Uterus (tissue), 3 donors: ENCODE measurements at regions not wholly inside any gene's neighbourhood (a gene's known extent, or its start where the extent isn't known, plus 50 kb on each side); places are given as distances from the start of the nearest gene placed in this dataset.
"Not testable (repeated sequence)": the region's sequence is repeated elsewhere in the genome, so short reads cannot be mapped to it uniquely, and the experiment has no call there.

Source experiments
- DNase-seq, 2 donors: peaks; one replicate each; pipeline ENCODE4 v3.0.0-alpha.2; 2019 to 2020
- H3K27ac ChIP-seq, 2 donors: fragments of 200-600 bp; sonication (generic); 1 replicate in 1 of 2; 2 replicates in 1 of 2; pipeline ENCODE4 v1.5.1; 2016 to 2018
- H3K27me3 ChIP-seq, 2 donors: fragments of 200-600 bp; sonication (generic); one replicate each; pipeline ENCODE4 v1.5.1; 2018 to 2019; ENCODE audit warnings: control low read depth in 1 of 2
- H3K36me3 ChIP-seq, 2 donors: fragments of 200-600 bp; sonication (generic); one replicate each; pipeline ENCODE4 v1.5.1; 2019; ENCODE audit warnings: control low read depth in 1 of 2
- H3K4me1 ChIP-seq, 2 donors: fragments of 200-600 bp; sonication (generic); one replicate each; pipeline ENCODE4 v1.5.1; 2018 to 2019; ENCODE audit warnings: control low read depth in 1 of 2
- H3K4me3 ChIP-seq, 2 donors: fragments of 200-600 bp; sonication (generic); 1 replicate in 1 of 2; 2 replicates in 1 of 2; pipeline ENCODE4 v1.5.1; 2018 to 2019; ENCODE audit warnings: mild to moderate bottlenecking in 1 of 2
- H3K9me3 ChIP-seq, 2 donors: fragments of 200-600 bp; sonication (generic); one replicate each; pipeline ENCODE4 v1.5.1; 2019; ENCODE audit warnings: control low read depth in 1 of 2
- CTCF ChIP-seq, 4 experiments: fragments of 200-600 bp in 2 of 4; fragments of 450-650 bp in 2 of 4; sonication (generic) in 2 of 4; IDR thresholded peaks; one replicate each; pipeline ENCODE4 v1.5.1; 2016 to 2019; ENCODE audit warnings: antibody characterized with exemption in 4 of 4, mild to moderate bottlenecking in 2 of 4, moderate library complexity in 1 of 4
- POLR2A ChIP-seq, 2 donors: fragments of 450-650 bp; IDR thresholded peaks; one replicate each; pipeline ENCODE4 v1.6.1; 2016; ENCODE audit warnings: antibody characterized with exemption in 2 of 2, mild to moderate bottlenecking in 1 of 2, moderate library complexity in 1 of 2
- intact Hi-C: fragments of 100-400 bp; cut with DNase I; formaldehyde crosslinking; loops from one replicate; pipeline ENCODE4 v1.15.1; 2023; ENCODE audit warnings: low total_unique reads
- donor health status: DM: yes; HTN: yes; CAD: no.

- no peak overlapping the region for H3K4me3 ChIP-seq
- no peak for DNase-seq
- no peaks in the 10 kb centered on the region for H3K36me3 ChIP-seq
- no peak overlapping the region for H3K27ac ChIP-seq
- no peaks in the 10 kb centered on the region for H3K4me1 ChIP-seq
- no peaks in the 10 kb centered on the region for H3K9me3 ChIP-seq
- H3K27me3 ChIP-seq: no peaks in the 10 kb centered on the region
- TF ChIP-seq CTCF (IDR thresholded peaks at IDR 0.05) (no peak), POLR2A (IDR thresholded peaks at IDR 0.05) (no peak)
- intact Hi-C loops: no loop called here
Observed at GRCh38 chr4:120211408-120212015, 144.9 kb upstream of the MAD2L1 start.

- H3K4me3 ChIP-seq: no peak overlapping the region
- TF ChIP-seq CTCF (IDR thresholded peaks at IDR 0.05) (no peak), POLR2A (IDR thresholded peaks at IDR 0.05) (no peak)
- H3K36me3 ChIP-seq: no peaks in the 10 kb centered on the region
- no peaks in the 10 kb centered on the region for H3K9me3 ChIP-seq
- H3K27ac ChIP-seq: no peak overlapping the region
- no peak for DNase-seq
- H3K4me1 ChIP-seq: no peaks in the 10 kb centered on the region
- no peaks in the 10 kb centered on the region for H3K27me3 ChIP-seq
- intact Hi-C loops: no loop called here
Observed at GRCh38 chr4:120209706-120210105, 143.1 kb upstream of the MAD2L1 start.

- no peak overlapping the region for H3K27ac ChIP-seq
- H3K27me3 ChIP-seq: no peaks in the 10 kb centered on the region
- H3K9me3 ChIP-seq: no peaks in the 10 kb centered on the region
- H3K36me3 ChIP-seq: no peaks in the 10 kb centered on the region
- no peak for DNase-seq
- no peaks in the 10 kb centered on the region for H3K4me1 ChIP-seq
- no peak overlapping the region for H3K4me3 ChIP-seq
- intact Hi-C loops: no loop called here
- TF ChIP-seq POLR2A (IDR thresholded peaks at IDR 0.05) (no peak), CTCF (IDR thresholded peaks at IDR 0.05) (no peak)
Observed at GRCh38 chr4:120207021-120207420, 140.4 kb upstream of the MAD2L1 start.

GRCh38 chr4:120202222-120202621 lies 135.6 kb upstream of the MAD2L1 start:
- H3K27ac ChIP-seq: no peak overlapping the region
- H3K9me3 ChIP-seq: no peaks in the 10 kb centered on the region
- no peak for TF ChIP-seq POLR2A (IDR thresholded peaks at IDR 0.05)
- TF ChIP-seq CTCF (IDR thresholded peaks at IDR 0.05): no peak
- no peaks in the 10 kb centered on the region for H3K27me3 ChIP-seq
- intact Hi-C loops: no loop called here
- H3K36me3 ChIP-seq: no peaks in the 10 kb centered on the region
- DNase-seq: no peak
- no peaks in the 10 kb centered on the region for H3K4me1 ChIP-seq
- H3K4me3 ChIP-seq: no peak overlapping the region

- DNase-seq, H3K27ac ChIP-seq, H3K4me3 ChIP-seq, intact Hi-C loops, H3K36me3 ChIP-seq, H3K27me3 ChIP-seq, H3K9me3 ChIP-seq, H3K4me1 ChIP-seq: not testable (repeated sequence)
Observed at GRCh38 chr4:120200573-120201110, 134.0 kb upstream of the MAD2L1 start.

GRCh38 chr4:120198411-120198810 lies 131.8 kb upstream of the MAD2L1 start:
- TF ChIP-seq POLR2A (IDR thresholded peaks at IDR 0.05): no peak
- TF ChIP-seq CTCF (IDR thresholded peaks at IDR 0.05): no peak
- Histone ChIP-seq H3K27me3 (no peaks in the 10 kb centered on the region), H3K27ac (no peak overlapping the region), H3K9me3 (no peaks in the 10 kb centered on the region), H3K36me3 (no peaks in the 10 kb centered on the region), H3K4me1 (no peaks in the 10 kb centered on the region), H3K4me3 (no peak overlapping the region)
- no peak for DNase-seq
- intact Hi-C loops: no loop called here
